Calu3 (cell line): ENCODE measurements at regions not wholly inside any gene's neighbourhood (a gene's known extent, or its start where the extent isn't known, plus 50 kb on each side); places are given as distances from the start of the nearest gene placed in this dataset.

Source experiments
- BruUV-seq: library from RNA; stranded (reverse); fragments of 400-500 nt; replicated peaks from 2 replicates; lab custom pipeline; 2021; lab: Mats Ljungman, UMichigan
- CTCF ChIA-PET: fragments of 300-600 bp; sonication (Branson Sonifier 250); formaldehyde crosslinking; loops from one replicate; lab custom pipeline; 2022; ENCODE audit warnings: antibody characterized with exemption; lab: Charles Lee
- DNase-seq: peaks from one replicate; pipeline ENCODE4 v3.0.0; 2022
- H3K27ac Mint-ChIP-seq: one replicate; pipeline ENCODE4 v1.8.0; 2022; ENCODE audit warnings: mixed read lengths; ENCODE audit not compliant: unreplicated experiment
- H3K27me3 Mint-ChIP-seq: one replicate; pipeline ENCODE4 v1.8.0; 2022; ENCODE audit warnings: mixed read lengths; ENCODE audit not compliant: unreplicated experiment
- H3K36me3 Mint-ChIP-seq: one replicate; pipeline ENCODE4 v1.8.0; 2022; ENCODE audit warnings: mild to moderate bottlenecking, moderate library complexity, mixed read lengths; ENCODE audit not compliant: insufficient read depth, unreplicated experiment
- H3K4me1 Mint-ChIP-seq: one replicate; pipeline ENCODE4 v1.8.0; 2022; ENCODE audit warnings: mild to moderate bottlenecking, low read depth, mixed read lengths; ENCODE audit not compliant: unreplicated experiment
- H3K4me3 Mint-ChIP-seq: one replicate; pipeline ENCODE4 v1.8.0; 2022; ENCODE audit warnings: mild to moderate bottlenecking, low read depth, moderate library complexity, mixed read lengths; ENCODE audit not compliant: unreplicated experiment
- H3K9me3 Mint-ChIP-seq: one replicate; pipeline ENCODE4 v1.8.0; 2022; ENCODE audit warnings: low read depth, mixed read lengths; ENCODE audit not compliant: unreplicated experiment
- CTCF ChIP-seq: fragments of 200-600 bp; IDR thresholded peaks from one replicate; pipeline ENCODE4 v1.8.0; 2022; ENCODE audit warnings: antibody characterized with exemption; ENCODE audit not compliant: unreplicated experiment
- intact Hi-C: fragments of 100-400 bp; cut with micrococcal nuclease; formaldehyde crosslinking; loops from one replicate; pipeline ENCODE4 v1.10.0; 2022; ENCODE audit not compliant: unreplicated experiment

GRCh38 chr6:109304284-109305015, 77.8 kb downstream of the CD164 start:
- H3K27ac Mint-ChIP-seq: no peak overlapping the region
- no TSS peak for BruUV-seq
- CTCF ChIA-PET: interaction anchor here (0.7 kb wide), 1 partner anchor 15 kb away, joined by 5 read pairs; no protein-coding TSS in a partner anchor

GRCh38 chr6:109303640-109304283, 78.5 kb downstream of the CD164 start:
- Mint-ChIP-seq H3K9me3 (no peaks in the 10 kb centered on the region), H3K27ac (no peak overlapping the region), H3K36me3 (no peaks in the 10 kb centered on the region), H3K27me3 (no peaks in the 10 kb centered on the region), H3K4me1 (peaks cover 22% of the 10 kb centered on the region), H3K4me3 (no peak overlapping the region)
- intact Hi-C loops: no loop called here
- no peak for TF ChIP-seq CTCF
- BruUV-seq: no TSS peak
- no peak for DNase-seq
- CTCF ChIA-PET: interaction anchor here (0.7 kb wide), 2 partner anchors 196 to 762 kb away, joined by 3 to 4 read pairs; no protein-coding TSS in a partner anchor

More at GRCh38 chr6:109304284-109305015, 77.8 kb downstream of the CD164 start:
- no peak for DNase-seq
- Mint-ChIP-seq H3K9me3 (no peaks in the 10 kb centered on the region), H3K36me3 (no peaks in the 10 kb centered on the region), H3K4me1 (peaks cover 22% of the 10 kb centered on the region), H3K27me3 (no peaks in the 10 kb centered on the region), H3K4me3 (no peak overlapping the region)
- intact Hi-C loops: no loop called here
- no peak for TF ChIP-seq CTCF

- Mint-ChIP-seq H3K4me3 (no peak overlapping the region), H3K36me3 (no peaks in the 10 kb centered on the region), H3K27ac (no peak overlapping the region), H3K9me3 (no peaks in the 10 kb centered on the region), H3K27me3 (no peaks in the 10 kb centered on the region), H3K4me1 (peaks cover 22% of the 10 kb centered on the region)
- intact Hi-C loops: no loop called here
- TF ChIP-seq CTCF: no peak
- CTCF ChIA-PET: interaction anchor here (0.7 kb wide), 4 partner anchors 9 to 763 kb away, joined by 3 to 4 read pairs (median 3); no protein-coding TSS in a partner anchor
- DNase-seq: no peak
- BruUV-seq: no TSS peak
Measured at GRCh38 chr6:109303164-109303563, 79.1 kb downstream of the CD164 start.

GRCh38 chr6:109302176-109302575, 80.1 kb downstream of the CD164 start:
- CTCF ChIA-PET: interaction anchor here (0.6 to 0.7 kb wide), 3 partner anchors 8 to 27 kb away, joined by 3 read pairs; no protein-coding TSS in a partner anchor
- no peaks in the 10 kb centered on the region for H3K36me3 Mint-ChIP-seq
- no peak for TF ChIP-seq CTCF
- peaks cover 22% of the 10 kb centered on the region for H3K4me1 Mint-ChIP-seq
- intact Hi-C loops: no loop called here
- H3K27ac Mint-ChIP-seq: no peak overlapping the region
- H3K9me3 Mint-ChIP-seq: no peaks in the 10 kb centered on the region
- no TSS peak for BruUV-seq
- H3K4me3 Mint-ChIP-seq: no peak overlapping the region
- no peaks in the 10 kb centered on the region for H3K27me3 Mint-ChIP-seq
- no peak for DNase-seq
